GM18502 (cell line): ENCODE measurements at regions not wholly inside any gene's neighbourhood (a gene's known extent, or its start where the extent isn't known, plus 50 kb on each side); places are given as distances from the start of the nearest gene placed in this dataset.
"Not testable (repeated sequence)": the region's sequence is repeated elsewhere in the genome, so short reads cannot be mapped to it uniquely, and the experiment has no call there.

Experiments used
- ATAC-seq: cut with Tn5 transposase; IDR thresholded peaks from one replicate; pipeline ENCODE4 v1.9.1; 2021; ENCODE audit warnings: mild to moderate bottlenecking; ENCODE audit not compliant: unreplicated experiment, poor library complexity

DNA sequence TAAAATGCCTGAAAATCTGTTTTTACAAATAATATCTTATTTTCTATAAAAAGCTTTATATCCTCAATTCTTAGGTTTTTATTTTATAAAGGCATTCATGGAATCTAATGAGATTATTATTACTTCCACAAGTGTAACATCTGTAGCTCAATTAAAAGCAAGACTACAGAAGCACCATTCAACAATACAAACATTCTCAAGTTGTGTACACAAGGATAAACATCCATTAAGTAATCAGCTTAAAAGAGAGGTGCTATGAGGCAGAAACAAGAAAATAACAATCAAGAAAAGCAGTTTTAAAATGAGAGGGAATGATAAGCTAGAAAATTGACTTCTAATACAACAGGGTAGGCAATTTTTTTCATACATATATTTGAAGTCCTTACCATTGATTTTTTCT is 326.1 kb downstream of the MRPL39 start:
- ATAC-seq = no peak

DNA sequence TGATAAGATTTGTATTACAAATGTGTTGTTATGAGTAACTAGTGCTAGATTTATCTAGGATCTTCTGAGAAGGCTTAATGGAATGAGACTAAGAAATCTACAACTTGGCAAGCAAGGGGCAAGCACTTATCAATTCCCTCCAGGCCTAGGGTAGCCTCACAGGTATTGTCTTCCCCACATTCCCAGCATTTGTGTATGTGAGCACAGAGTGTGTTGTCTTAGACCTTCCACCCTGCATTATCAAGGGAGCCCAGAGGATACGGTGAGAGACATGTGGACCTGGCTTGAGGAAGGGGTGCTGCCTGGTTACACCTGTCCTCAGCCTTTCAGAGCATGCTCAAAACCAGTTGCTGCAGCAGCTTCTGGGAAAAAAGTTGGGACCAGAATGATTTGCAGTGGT is 327.2 kb downstream of the MRPL39 start:
- ATAC-seq = no peak

DNA sequence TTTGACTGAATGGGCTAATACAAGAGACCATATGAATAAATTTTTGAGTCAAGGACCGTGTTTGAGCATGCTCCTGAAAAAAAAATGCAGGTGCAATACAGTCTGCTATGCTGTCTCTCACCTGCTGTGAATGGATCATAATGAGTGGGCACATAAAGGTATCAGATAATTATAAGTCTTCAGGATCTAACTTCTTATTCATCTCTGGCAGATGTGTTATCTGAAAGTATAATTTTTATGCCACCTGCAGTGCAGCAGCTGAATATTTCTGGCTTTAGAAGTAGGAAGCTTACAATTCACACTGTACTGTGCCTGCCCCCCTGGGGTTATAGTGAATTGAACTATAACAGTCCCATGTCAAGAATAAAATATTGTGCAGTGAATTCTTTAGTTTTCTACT is 333.3 kb downstream of the MRPL39 start:
- ATAC-seq = no peak

DNA sequence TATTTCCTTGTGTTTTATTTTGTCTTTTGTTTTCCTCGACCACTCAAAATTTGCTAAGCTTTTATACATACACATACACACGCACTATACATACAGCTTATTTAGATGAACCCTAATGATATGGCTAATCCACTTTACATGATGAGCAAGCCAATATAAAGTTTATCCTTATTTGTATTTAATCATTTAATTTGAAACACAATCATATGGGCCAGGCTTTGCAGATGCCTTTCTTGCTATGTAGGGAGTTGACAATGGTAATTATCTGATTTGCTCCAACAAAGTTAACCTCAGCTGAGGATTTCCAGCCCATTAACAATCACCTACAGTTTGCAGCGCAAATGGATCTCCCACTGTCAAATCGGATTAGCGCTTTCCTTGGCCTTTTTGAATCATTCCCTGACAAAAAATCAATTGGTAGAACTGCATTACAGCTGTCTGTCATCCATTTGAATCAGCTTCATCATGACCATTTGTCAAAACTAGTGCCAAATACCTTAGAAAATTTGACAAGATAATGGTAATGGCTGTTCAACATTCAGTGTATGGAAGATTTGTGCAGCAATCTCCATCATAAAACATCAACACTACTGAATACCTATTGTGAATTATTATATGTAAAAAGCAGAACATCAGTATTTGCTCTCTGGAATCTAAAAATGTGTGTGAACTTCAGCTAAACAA is 352.6 kb downstream of the MRPL39 start:
- no peak for ATAC-seq

DNA sequence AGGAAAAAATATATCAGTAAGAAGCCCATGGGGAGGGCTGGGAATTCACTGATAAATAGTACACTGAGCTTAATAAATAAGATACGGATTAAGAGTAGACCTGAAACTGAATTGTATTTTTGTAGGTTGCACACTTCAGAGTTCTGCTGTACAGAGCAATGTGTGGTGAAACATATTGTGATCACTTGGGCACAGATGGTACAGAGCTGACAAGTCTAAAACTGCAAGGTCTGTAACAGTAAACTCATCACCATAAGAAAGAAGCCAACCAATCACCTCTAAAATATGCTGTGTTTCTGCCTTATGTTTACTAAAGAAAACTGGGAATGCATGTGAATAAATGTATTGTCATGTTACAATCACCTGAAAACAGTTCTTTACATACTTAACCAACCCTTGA is 360.7 kb downstream of the MRPL39 start:
- no peak for ATAC-seq

DNA sequence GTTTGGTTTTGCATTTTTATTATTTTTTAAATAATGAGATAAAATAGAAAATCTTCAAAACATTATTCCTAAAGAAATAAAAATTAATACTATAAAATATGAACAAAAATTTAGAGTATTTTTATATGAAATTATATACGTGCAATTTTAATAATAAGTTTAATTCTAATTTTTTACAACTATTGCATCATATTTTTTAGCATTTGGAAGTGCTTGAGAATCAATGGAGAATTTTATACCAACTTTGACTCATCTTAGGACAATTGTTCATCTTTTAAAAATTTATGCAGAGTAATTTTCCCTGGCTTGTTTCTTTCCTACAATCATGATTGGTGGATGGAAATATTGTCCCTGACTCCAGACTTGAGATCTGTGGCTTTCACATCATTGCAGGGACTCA is 362.5 kb downstream of the MRPL39 start:
- no peak for ATAC-seq

DNA sequence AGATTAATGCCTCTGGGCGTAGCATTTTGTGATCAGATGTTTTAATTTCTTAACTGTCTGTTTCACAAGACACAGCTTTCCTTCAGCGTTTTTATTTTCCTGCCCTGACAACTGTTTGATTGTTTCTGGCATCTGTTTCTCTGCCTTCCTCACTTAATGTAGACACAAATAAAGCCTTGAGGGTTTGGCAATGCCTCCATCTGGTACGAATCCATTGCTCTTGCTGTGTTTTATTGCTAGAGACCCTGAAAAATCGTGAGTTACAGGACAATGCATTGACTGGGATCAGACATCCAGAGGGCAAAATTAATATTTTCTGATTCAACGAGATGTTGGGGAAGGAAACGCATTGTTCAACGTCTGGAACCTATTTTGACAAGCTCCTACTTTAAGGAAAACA is 363.5 kb downstream of the MRPL39 start:
- no peak for ATAC-seq

DNA sequence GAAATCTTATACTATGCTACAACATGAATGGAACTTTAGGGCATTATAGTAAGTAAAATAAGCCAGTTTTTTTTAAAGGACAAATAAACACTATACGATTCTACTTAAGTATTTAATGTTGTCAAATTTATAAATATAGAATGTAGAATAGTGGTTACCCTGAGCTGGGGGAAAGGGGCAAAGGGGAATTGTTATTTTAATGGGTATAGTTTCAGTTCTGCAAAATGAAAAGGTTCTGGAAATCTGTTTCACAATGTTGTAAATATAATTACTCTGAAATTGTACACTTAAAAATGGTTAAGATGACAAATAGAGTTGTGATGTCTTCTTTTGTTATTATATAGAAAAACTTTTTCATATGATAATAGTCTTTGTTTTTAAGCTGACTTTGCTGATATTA is 366.3 kb downstream of the MRPL39 start:
- ATAC-seq = no peak

DNA sequence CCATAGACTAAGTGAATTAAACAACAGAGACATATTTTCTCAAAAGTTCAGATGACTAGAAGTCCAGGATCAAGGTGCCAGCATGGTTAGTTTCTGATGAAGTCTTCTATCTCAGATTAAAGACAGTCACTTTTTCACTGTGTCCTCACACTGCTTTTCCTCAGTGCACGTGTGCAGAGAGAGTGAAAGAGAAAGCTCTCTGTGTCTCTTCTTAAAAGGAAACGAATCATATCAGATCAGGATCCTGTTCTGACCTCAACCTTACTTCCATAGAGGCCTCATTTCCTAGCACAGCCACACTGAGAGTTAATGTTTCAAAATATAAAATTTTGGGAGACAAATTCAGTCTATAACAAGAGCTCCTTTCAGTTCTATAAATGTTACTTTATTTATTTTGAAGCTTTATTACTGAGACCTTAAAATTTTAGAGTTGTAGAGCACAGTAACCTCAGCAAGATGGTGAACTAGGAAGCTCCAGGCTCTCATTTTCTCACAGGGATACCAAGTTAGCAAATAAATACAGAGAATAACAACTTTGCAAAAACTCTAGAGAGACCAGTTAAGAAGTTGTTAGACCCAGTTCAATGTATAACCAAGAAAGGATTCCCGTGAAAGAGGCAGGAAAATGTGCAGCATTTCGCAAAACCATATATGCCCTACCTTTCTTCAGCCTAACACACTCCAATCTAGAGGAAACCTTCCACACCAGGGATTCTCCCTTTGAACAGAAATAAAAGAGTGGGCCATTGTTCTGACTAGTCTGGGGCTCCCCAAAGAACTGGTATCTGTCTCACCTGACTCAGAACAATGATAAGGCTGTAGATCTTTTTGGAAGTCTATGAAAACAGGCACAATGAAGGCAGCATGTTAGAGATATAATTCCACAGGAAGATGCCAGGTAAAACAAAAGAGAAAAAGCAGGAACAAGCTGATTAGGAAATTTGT is 372.2 kb downstream of the MRPL39 start:
- peak; percentile 98 for ATAC-seq

DNA sequence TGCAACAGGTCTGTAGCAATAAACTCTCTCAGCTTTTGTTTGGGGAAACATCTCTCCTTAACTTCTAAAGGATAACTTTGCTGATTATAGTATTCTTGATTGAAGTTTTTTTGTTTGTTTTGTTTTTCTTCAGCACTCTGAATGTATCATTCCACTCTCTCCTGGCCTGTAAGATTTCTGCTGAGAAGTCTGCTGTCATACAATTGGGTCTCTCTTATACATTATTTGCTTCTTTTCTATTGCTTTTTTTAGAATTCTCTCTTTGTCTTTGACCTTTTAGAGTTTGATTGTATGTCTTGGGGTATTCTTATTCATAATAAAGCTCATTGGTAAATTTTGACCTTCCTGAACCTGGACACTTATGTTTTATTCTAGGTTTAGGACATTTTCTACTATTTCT is 386.3 kb downstream of the MRPL39 start:
- ATAC-seq = no peak

DNA sequence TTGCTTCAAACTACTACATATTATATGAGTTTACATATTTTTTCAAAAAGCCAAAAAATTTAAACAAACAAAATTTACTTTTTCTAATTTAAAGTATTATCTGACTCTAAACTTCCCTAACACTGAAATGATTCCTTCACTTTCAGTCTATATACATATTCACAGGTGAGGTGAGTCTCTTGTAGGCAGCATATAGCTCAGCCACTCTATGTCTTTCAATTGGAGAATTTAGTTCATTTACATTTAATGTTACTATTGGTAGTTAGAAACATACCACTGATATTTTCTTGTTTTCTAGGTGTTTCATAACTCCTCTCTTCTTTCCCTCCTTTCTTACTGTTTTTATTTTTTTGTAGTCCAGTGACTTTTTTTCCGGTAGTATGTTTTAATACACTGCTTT is 387.1 kb downstream of the MRPL39 start:
- ATAC-seq = no peak

DNA sequence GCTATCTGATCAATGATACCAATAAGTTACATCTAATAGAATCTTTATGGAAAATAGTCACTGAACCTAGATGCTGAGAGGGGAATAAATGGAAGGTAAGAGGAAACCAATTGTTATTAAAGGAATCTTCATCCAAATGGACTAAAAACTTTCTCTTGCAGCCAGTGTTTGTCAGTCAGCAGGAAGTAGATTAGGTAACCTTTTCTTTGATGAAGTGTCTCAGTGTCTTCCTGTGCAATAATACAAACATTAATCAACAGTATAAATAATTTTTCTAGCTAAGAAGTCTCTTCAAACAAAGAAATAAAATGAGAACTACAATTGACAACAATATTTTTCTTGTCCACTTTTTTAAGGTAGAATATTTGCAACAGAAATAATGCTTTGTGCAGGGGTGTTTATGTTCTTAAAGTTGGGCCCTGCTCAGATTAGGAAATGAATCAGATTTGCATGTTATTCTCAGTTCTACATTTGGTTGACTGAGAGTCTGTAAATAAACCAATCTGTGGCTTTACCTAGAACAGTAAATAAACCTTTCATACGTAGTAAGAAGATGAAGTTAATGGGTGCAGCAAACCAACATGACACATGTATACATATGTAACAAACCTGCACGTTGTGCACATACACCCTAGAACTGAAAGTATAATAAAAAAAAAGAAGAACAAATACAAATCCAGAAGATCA is 391.4 kb downstream of the MRPL39 start:
- ATAC-seq = peak; percentile 97

DNA sequence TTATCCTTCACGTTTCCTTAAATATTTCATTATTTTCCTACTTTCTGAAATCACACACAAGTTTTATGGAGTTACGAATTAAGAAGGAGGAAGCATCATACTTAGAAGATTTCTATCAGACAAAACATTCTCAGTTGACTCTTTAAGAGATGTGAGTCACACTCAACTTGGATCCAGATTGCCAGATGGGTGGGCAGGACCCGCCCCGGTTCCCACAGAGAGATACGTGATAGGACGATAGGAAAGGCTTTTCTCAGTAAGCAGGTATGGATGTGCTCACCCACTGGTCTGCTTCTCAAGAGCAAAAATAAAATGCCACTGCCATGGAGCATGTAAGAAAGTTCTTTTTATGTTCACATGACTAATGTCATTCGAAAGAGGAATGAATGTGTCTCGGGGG is 392.6 kb downstream of the MRPL39 start:
- no peak for ATAC-seq

DNA sequence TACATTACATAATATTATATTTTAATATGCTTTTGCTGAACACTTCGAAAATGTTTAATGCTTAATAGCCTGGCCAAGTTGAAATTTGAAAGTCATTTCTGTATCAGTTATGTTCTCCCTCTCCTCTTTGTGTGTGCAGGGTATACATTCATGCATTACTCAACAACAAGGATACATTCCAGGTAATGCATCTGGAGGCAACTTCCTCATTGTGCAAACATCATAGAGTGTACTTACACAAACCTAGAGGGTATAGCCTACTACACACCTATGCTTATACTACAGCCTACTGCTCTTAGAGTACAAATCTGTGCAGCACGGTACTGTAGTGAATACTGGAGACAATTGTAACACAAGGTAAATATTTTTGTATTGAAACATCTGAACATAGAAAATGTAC is 407.3 kb downstream of the MRPL39 start:
- ATAC-seq = no peak

DNA sequence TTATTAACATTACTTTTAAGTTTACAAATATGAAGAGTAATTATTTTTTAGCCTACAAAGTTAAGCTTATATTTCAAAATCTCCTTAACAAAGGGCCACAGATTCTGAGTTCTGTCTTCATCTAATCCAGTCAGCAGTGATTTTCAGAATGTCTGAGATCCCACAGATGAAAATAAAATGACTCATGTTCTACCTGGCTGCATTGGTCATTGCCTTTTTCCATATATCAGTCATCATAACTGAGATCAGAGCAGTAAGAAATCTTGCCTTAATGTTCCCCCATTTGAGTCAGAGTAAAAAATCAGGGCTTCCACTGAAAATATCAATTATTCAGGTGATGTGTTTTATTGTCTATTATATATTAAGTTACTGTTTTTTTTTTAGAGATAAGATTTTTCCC is 416.1 kb downstream of the MRPL39 start:
- ATAC-seq = peak; percentile 56

DNA sequence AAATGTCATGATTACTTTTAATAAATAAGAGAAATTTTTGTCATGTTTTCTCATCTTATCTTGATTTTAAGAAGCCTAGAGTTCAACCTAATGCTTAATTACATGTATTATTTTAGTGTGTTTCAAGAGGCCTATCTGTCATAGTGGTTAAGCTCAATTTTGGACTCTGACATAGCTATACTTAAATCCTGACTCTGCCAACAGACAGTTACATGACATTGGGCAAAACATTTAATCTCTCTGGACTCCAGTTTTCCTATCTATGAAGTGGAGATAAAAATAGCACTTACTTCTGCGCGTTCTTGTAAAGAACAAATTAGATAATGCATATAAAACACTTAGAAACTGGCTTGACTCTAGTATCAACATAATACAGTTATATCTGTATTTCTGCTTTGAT is 417.8 kb downstream of the MRPL39 start:
- no peak for ATAC-seq

DNA sequence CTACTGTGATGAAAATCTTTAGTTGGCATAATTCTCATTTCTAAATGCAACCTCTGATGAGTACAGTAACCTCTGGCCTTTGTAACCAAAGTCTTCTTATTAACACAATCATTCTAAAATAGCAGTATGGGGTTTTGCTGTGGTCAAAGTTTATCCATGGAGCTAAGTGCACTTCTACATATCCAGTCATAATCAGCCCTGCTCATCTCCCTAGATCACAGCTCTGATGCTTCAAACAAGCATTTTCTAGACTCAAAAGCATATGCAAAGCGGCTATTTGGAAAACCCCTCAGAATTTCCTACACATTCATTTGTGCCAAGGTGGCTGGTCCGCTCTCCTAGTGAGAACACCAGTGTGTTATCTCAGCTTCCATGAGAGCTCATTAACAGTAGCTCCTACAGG is 418.6 kb downstream of the MRPL39 start:
- peak; percentile 80 for ATAC-seq

DNA sequence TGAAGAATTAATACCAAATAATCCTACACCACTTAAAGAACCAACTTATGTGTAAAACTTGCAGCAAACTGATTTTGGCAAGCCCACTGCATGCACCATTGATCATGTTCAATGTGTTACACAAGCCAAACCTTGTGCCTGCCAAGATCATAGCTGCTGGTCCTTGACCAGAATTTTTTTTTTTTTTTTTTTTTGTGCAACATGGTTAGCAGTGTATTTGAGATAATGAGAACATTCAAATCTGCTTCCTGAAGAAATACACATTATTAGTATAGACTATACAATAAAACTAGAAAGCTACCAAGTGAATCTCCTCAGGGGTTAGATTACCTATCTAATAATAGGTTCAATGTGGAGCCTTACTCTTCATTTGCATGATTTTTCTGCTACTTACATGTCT is 421.0 kb downstream of the MRPL39 start:
- peak; percentile 41 for ATAC-seq

DNA sequence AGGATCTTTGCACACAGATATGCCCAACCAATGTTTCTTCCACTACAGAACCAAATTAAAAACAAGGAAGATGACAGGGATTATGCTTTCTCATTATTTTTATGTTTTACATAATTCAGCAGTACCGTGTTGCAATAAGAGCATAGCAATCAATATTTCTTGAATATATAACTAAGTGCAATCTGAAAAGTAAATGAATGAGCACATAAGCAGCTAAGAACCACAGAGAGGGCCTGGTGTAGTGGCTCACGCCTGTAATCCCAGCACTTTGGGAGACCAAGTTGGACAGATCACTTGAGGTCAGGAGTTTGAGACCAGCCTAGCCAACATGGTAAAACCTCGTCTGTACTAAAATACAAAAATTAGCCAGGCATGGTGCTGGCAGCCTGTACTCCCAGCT is 423.7 kb downstream of the MRPL39 start:
- ATAC-seq = no peak

DNA sequence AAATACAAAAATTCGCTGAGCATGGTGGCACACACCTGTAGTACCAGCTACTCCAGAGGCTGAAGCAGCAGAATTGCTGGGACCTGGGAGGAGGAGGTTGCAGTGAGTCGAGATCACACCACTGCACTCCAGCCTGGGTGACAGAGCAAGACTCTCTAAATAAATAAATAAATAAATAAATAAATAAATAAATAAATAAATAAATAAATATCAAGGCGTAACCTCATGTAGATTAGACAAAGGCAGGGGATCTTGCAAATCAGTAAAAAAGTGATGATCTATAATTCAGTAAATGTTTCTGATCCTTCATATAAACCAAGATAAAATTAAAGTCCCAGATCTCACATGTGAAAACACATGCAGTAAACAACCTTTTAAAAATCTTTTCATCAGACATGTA is 425.6 kb downstream of the MRPL39 start:
- not testable (repeated sequence) for ATAC-seq

DNA sequence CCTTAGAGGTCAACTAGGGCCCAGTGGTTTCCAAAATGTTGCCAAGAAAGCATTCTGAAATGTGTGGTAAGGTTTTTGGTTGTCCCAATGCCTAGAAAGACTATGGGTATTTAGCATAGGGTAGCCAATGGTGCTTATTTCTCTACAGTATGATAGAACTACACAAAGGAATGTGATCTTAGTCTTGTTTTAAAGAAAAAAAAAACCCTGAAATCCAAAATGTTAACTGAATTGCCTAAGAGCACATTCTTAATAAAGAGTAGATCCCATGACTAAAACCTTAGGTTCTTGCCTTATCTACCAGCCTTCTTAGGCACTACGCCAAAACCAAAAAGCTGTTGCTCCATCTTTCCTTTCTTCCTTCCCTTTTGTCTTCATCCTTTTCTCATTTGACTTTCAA is 428.2 kb downstream of the MRPL39 start:
- ATAC-seq = no peak
